DMS114 treated with DMSO at 0.1 percent for 48 hours (cell line): ENCODE measurements at regions not wholly inside any gene's neighbourhood (a gene's known extent, or its start where the extent isn't known, plus 50 kb on each side); places are given as distances from the start of the nearest gene placed in this dataset.

Experiments used
- DNase-seq: peaks from one replicate; lab custom pipeline; 2025; ENCODE audit not compliant: unreplicated experiment; lab: John Stamatoyannopoulos, UW

DNA sequence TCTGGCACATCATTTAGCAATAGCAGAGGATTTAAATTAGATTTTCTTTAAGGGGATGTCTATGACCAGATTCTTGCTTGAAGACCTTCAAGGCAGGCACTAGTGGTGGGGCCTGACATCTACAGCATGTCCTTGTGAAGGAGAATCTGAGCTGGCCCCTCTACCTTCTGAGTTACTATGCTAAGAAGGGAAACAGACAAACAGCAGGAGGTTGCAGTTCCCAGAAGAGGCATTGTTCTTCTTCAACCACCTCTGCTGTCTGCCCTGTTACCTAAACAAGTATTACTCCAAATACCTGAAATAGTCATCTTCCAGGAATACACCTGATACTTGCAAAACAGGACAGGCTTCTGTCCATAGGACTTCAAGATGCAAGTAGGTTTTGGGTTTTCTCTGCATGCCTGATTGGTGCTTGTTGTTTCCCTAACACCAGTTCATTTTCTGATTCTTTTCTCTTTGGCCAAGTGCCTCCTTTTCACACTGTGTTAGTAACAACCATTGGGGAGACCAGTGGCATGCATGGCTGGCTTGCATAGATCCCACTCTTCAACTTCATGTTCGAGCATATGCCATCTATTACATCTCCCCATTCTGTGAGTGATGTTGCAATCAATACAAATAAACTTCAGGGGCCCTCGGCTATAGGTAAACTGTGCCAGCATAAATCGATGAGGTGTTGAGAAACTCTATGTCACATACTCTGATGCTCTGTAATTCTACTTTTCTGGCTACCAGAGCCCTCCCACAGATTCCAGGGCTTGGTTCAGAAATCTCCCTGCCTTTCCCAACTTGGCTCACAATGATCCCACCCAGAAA, 93.0 kb upstream of the DUSP10 start:
- no peak for DNase-seq

DNA sequence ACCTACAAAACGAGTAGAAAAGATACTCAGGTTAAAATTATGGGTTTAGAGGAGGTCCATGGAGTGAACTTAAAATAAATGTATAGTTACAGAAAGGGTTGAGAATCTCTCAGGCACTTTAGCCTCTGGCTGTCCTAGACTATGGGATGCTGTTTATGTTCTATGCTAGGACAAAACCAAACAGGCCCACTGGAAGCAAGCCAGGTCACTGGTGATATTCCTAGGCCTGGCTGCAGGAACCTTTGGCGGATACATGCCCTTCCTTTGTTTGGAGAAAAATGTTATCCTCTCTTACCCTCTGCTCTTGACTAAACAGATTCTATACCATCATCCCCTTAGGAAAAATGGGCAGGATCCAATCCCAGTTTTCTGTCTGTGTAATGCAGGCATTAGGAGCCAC, 90.7 kb upstream of the DUSP10 start:
- DNase-seq: no peak

DNA sequence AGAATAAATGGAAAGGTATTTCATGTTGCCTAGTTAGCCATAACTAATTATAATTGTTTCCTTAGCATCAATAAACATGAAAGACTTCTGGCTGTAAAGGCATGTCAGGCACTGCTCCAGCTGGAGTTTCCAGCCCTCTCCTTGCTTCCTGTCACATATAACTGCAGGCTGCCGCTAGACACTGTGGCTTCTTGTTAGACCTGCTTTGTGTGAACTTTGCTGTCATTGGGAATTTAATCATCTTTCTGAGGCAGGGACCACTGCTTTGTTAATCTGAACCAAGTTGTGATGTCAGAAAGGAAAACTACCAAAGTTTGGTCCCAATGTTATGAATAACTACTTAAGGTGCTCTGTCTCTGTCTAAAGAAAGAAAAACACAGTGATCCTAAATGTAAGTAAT, 90.3 kb upstream of the DUSP10 start:
- no peak for DNase-seq

DNA sequence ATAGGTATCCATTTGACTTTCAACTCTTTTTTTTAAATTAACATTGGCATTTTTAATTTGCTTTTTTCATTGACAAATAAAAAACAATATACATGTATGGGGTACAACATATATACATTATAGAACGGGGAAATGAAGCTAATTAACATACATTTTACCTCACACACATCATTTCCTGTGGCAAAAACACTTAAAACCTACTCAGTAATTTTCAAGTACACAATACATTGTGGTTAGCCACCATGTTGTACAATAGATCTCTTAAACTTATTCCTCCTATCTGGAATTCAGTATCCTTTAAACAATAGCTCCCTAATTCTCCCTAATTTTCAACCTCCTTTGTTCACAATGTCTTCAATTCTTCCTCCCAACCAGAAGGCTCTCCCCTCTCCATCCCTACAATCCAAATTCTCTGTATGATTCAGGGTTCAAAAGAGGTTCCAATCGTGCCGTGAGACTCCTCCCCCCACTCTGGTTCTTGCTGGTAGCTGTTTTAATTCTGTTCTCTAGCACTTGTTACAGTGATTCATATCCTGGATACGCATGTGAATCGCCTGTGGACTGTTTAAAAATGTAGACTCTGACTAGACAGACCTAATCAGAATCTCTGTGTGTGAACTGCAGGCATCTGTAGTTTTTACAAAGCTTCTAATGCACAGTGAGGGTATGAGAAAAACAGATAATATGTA, 87.6 kb upstream of the DUSP10 start:
- DNase-seq: no peak

DNA sequence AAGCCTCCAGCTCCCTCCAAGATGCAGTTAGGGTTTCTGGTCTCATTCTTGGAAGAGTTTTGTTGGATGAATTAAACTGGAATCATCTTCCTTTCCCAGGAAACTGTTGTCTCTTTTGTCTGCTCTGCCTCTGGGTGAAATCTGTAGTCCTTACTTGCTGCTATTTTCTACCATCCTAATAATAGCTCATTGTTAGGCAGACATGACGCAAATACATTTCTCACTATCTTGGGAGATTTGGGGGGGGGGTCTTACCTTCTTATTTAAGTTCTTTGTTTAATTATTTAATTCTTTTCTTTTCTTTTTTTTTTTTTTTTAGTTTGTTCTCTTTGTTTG, 85.4 kb upstream of the DUSP10 start:
- DNase-seq: no peak

DNA sequence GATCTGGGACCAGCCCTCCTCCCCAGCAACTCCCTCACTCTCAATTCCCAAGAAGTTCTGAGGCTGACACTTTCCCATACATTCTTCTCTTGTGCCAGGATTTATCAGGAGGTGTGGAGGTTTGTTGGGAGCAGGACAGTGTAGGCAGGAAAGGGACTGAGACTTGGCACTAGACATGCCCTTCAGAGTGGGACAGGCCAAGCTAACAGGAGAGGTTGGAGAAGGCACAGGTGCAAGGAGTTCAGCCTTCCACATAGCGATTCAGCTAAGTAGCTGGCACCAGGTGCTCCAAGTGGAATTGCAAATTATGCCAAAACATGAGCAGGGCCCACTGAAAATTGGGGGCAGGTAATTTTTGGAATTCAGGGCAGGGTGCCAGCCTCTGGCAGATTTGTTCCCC, 83.0 kb upstream of the DUSP10 start:
- no peak for DNase-seq

DNA sequence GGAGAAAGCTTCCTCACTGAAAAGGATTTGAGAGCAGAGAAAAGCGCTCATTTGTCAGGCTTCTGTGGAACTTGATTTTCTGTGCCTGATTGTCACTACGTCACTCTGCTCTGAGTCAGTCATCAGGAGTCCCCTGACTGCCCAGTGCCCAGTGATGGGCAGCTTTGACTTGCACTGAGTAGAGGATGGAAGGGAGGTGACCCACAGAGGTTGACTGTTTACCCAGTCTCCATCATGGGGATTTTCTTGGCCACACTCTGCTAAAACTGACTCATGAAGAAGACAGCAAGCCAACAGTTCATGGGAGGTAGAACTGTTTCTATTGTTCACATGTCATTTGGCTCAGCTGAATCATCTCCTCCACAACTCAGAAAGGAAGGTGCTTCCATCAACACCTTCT, 82.1 kb upstream of the DUSP10 start:
- no peak for DNase-seq

DNA sequence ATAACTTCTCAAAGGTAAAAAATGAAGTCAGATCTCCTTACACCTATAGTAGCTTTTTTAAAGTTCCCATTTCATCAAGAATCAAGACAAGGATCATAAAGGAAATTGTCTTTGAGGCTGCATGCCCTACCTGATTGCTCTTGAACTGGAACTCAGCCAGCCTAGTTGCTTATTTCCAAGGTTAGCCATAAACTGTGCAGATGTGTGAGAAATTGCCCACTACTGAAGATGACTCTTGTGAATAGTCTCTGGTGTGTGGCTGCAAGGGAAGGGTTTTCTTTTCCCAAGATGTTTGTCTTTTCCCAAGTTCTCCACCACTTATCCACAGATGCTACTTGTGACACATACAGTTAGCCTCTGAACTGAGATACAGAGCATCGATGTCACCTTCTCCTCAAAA, 81.7 kb upstream of the DUSP10 start:
- no peak for DNase-seq

DNA sequence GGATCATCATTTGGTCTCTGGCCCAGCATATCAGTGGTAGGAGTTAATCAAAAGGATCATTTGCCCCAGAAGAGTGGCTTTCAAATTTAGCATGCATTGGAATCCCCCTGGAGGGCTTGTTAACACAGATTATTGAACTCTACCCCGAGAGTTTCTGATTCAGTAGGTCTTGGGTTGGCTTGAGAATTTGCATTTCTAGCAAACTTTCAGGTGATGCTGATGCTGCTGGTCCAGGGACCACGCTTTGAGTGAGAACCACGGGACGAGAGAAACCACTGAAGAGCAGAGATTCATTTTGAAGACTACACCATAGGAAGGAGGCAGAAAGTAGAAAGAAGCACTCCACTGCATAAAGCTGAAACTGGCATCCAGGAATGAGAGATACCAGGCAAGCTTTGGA, 81.3 kb upstream of the DUSP10 start:
- DNase-seq: no peak

DNA sequence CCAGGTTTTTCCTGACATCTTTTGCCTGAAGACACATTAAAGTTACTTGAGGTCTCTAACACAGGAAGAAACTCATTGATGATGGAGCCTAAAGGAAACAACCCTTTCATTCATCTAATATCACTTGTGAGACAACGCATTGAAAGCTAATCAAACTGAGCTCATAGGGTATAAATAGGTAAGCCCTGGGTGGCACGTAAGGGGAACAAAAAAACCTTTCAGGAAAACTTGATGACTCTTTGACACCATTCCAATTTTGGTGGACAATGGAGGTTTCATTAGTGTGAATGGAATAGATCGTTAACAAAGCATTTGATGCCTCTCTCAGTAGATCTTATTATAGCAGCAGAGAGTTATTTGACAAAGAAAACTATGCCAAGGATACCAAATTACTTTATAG, 80.7 kb upstream of the DUSP10 start:
- DNase-seq: no peak

DNA sequence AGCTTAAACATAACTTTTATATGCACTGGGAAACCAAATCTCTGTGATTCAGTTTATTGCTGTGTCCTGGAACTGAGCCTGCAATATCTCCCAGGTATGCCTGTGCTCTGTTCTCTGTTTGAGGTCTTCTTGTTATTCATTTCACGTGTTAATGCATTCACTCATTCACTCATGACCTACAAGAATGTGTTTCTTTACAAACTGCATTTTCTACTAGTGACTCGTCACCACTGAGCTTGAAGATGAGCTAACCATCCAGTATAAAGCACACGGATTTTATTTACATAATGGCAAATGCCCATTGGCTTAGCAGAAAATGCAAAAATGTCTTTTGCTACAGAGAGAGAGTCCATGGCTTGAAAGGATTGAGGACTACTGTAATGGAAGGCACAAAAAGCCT, 75.0 kb upstream of the DUSP10 start:
- DNase-seq: no peak

DNA sequence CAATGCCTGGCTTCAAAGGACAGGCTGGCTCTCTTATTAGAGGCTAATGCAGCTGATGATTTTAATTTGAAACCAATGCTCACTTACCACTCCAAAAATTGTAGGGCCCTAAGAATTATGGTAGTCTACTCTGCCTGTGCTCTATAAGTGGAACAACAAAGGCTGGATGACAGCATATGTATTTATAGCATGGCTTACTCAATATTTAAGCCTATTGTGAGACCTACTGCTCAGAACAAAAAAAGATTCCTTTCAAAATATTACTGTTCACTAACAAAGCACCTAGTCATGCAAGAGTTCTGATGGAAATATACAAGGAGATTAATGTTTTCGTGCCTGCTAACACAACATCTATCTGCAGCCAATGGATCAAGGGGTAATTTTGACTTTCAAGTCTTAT, 73.8 kb upstream of the DUSP10 start:
- DNase-seq: no peak

DNA sequence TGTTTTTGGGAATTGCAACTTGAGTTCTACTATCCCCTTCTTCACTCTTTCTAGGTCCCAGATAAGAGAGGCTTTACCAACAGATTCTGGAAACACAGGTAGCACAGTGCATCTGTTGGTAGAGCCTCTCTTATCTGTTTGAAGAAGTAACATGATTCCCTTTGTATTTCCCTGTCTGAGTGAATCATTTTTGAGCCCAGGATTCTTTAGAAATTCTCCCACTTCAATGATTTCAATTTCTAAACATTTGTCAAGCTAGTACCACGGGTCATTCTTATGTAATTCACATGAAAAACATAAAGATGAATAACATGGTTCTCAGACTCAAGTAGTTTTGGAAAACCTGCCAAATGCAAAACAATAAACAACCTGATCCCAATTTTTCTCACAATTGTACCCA, 72.0 kb upstream of the DUSP10 start:
- no peak for DNase-seq

DNA sequence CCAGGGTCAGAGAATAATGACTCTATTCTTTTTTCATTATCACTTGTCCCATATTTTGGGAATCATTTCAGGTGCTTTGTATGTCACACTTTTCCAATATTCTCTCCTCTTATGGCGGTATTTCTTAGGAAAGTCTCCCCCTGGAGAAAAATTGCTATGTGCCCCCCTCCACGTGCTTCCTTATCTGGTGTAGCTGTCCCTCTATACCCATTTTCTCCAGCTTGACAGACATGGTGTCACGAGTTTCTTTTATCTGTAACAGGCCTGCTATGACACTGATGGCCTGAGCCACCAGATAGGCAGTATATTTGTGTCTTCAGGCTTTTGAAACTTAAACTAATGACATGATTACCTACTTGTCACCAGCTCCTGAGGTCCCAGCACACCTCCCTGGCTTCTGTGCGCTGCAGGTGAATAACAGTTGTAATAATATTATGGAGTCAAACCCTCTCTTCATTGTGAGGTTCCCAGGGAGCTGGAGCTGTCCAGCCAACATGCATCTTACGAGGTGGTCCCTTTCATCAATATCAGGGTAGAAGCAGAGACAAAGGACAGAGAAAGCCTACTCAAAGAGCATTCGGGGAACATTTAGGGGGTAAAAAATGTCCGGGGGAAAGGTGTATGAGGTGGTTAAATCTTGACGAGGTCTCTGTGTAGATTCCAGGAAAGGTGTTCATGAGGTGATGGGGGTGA, 71.2 kb upstream of the DUSP10 start:
- no peak for DNase-seq

DNA sequence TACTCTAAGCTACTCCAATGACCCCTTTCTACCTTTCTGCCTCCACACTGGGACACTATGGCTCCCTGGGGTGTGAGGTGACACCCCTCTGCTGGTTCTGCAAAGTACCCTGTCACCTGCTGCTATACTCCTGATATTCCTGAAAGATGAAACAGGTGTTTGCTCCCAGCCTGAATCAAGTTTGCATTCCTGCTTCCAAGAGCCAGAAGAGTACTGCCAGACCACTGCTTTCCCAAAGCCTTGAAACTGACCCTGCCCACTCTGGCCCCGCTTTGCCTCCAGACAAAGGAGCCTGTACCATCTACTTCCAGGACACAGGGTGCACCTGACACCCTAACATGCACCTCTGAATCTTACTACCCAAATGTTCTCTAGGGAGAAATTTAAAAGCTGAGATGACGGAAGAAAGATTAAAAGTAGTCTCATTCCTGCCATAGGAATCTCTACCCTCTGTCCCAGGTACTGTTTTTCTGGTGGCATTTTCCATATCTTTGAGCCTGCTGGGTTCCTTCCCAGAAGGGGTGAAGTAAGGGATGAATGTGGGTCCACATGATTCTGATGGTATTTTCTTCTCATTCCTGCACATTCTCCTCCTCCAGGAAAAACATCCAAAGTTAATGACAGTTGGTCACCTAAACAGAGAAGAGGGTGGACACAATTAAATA, 70.3 kb upstream of the DUSP10 start:
- no peak for DNase-seq

DNA sequence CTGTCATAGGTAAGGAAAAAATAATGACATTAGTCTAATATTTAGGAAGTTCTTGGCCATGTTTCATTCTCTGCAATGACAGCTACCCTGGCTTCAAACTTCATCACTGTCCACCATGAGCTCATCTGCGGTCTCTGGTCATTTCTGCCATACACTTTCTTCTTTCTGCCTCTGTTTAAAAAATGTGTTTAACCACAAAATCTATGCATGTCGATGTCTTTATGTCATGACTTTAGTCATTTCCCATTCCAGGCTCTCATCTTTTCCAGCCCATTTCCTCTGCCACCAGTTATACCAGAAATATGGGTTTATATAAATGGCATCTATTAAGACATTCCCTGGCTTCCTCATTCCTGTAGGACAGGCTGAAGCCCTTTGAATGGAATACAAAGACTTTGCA, 68.5 kb upstream of the DUSP10 start:
- no peak for DNase-seq

DNA sequence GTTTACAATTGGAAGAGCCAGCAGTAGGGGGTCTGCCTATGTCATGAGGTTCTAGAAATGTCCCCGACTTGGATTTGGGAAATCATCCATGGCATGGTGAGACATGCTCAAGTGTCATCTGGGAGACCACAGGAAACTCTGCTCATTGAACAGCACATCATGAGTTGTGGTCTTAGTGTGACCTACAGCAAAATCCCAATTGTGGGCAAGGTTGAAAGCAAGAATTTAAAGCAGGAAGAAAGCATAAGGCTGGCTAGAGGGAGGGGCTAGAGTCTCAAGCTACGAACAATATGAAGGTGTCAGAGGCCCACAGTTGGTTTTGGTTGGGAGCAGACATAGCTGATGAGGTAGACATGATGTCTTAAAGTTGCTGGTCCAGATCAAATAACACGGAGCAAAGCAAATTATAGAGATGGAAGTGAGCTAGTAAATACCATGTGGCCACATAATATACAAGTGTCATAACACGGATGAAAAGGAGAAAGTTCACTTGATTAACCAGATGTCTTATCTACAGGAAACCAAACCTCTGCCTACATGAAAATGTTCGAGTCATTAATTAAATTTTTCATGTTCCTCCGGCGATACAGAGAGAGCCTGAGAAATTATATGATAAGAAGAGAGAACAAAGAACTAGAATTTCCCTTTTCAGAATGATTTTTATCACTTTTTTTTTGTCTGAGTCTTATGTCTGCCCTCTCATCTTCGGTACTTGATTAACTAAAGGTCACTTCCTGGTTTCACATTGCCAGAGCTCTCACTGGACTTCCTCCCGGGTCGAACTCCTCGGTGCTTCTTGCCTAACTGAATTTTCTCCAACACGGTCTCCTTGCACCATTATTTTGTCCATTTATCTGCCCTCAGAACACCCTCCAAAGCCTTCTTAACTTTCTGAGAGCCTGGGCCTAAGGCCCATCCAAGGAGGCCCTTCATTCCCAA, 67.5 kb upstream of the DUSP10 start:
- no peak for DNase-seq

DNA sequence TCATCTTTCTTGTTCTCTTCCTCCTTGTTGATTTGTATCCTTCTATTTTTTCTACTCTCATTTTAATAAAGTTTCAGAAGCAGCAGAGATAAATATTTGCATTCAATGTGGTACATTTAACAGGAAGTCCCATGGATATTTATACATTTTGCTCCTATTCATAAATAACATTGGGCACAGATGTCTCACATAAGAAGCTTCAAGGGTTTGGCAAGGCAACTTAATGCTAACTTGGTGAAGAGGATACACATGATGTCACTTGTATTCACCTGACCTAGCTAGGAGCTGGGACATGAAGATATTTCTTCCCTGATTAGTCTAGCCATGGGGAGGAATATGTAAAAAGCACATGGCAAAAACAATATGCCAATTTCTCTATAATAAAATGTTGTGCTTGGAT, 65.1 kb upstream of the DUSP10 start:
- no peak for DNase-seq

DNA sequence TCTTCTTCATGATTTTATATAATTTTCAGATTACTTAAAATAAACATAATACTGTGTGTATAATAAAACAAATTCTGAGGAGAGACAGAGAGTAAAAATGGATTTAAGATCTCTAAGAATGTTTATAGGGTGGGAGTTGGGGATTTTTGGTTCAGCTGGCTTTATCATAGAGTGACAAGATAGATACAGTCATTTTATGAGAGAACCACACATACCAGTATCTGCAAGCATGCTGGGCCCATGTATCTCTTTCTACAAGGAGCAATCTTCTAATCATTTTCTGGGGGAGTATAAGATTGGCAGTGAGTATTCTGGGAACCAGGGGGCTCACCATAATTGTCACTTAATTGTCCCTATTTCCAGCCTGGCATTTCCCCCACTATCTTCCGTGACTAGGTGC, 64.3 kb upstream of the DUSP10 start:
- DNase-seq: no peak

DNA sequence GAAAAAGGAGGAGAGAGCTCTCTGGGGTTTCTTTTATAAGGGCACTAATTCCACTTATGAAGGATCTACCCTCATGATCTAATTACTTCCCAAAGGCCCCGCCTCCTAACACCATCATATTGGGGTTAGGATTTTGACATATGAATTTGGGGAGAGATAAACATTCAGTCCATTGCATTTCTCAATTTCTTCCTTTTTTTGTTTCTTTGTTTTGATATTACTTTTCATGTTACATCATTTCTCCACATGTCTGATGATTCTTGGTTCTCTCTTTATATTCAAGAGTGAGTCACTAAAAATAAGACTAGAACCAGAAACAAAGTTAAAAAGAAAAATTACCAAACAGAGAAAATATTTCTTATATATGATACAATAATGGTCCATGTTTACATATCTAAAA, 63.2 kb upstream of the DUSP10 start:
- no peak for DNase-seq

DNA sequence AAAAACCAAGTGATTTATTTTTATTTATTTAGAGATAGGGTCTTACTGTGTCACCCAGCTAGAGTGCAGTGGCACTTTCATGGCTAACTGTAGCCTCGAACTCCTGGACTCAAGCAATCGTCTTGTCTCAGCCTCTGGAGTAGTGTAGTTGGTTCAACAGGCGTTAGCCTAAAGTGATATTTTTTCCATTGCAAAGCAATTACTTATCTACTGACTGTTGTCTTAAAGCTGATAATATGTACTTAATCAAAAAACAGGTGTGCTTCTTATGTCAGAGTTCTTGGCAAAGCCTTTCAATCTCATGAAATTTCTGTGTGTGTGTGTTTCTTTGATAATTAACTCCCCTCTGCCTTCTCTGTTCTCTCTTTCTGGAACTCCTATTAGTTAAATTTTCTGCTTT, 62.4 kb upstream of the DUSP10 start:
- no peak for DNase-seq
